ENCODE measurements at regions not wholly inside any gene's neighbourhood (a gene's known extent, or its start where the extent isn't known, plus 50 kb on each side); places are given as distances from the start of the nearest gene placed in this dataset.

- no peak overlapping the region for H3K4ac ChIP-seq (replicated peaks; ENCODE audit: insufficient read length, low read depth, low read length)
- H2AFZ ChIP-seq (ENCODE audit: low read length): no peak overlapping the region
- no peak overlapping the region for H3K56ac ChIP-seq (replicated peaks; ENCODE audit: insufficient read length, low read depth, low read length)
- H3K23me2 ChIP-seq (ENCODE audit: low read depth, low read length): no peaks in the 10 kb centered on the region
- H3K14ac ChIP-seq (ENCODE audit: insufficient read length): no peak overlapping the region
- 91% methylated on average over 4 of the region's 4 CpGs; no CpG with 5 or more reads in 1 of the 2 experiments for WGBS, 2 experiments (ENCODE audit: extremely low coverage in 1 of 2, insufficient coverage in 1 of 2, insufficient read length in 1 of 2, insufficient replicate concordance in 2 of 2, low coverage in 1 of 2, low lambda C conversion rate in 2 of 2, missing lambda C conversion rate in 1 of 2)
- H3K27ac ChIP-seq (ENCODE audit: low read depth, low read length): no peak overlapping the region
- no peaks in the 10 kb centered on the region; a peak in 1 of 7 replicates for H3K27me3 ChIP-seq (replicated peaks in 1 of 4; ENCODE audit: control insufficient read depth in 3 of 4, extremely low read depth in 1 of 4, insufficient read depth in 3 of 4, low read length in 3 of 4)
- CTCF ChIA-PET (ENCODE audit: partially characterized antibody): interaction anchor here (1.6 kb wide), 1 partner anchor 11 kb away, joined by 4 read pairs; no protein-coding TSS in a partner anchor
- no peaks in the 10 kb centered on the region for H3K36me3 ChIP-seq (ENCODE audit: control insufficient read depth in 2 of 4, insufficient read depth in 4 of 4, low read length in 3 of 4)
- H3K9me3 ChIP-seq (ENCODE audit: insufficient read depth in 2 of 2, low read depth in 1 of 2, low read length in 1 of 2): no peaks in the 10 kb centered on the region
- POLR2A ChIA-PET (ENCODE audit: partially characterized antibody): no interaction called here
- no peak for DNase-seq (ENCODE audit: low read depth in 1 of 2, low spot score in 2 of 2)
- no peak overlapping the region for H2AK5ac ChIP-seq (ENCODE audit: low read depth, low read length)
- H3K4me1 ChIP-seq (replicated peaks in 1 of 4; ENCODE audit: control insufficient read depth in 3 of 4, insufficient read depth in 4 of 4, low read length in 3 of 4): no peaks in the 10 kb centered on the region
- H3K79me2 ChIP-seq (ENCODE audit: control insufficient read depth in 1 of 2, insufficient read depth in 2 of 2, low read length in 2 of 2): no peaks in the 10 kb centered on the region
- no peak overlapping the region for H2BK20ac ChIP-seq (ENCODE audit: low read length)
- H3K23ac ChIP-seq (ENCODE audit: insufficient read length): no peak overlapping the region
- no peak overlapping the region for H2BK5ac ChIP-seq (ENCODE audit: low read depth, low read length)
- H4K8ac ChIP-seq (ENCODE audit: extremely low read depth, insufficient read depth, low read length): no peak overlapping the region
- H4K5ac ChIP-seq (ENCODE audit: insufficient read length, low read depth, low read length): no peak overlapping the region
- H2BK120ac ChIP-seq (replicated peaks; ENCODE audit: low read depth, low read length): no peak overlapping the region
- no peak overlapping the region for H2BK15ac ChIP-seq (ENCODE audit: low read length)
- FAIRE-seq: no peak
- no peak overlapping the region for H3K4me3 ChIP-seq (ENCODE audit: extremely low read depth in 1 of 4, insufficient read depth in 2 of 4, low read depth in 3 of 4, low read length in 4 of 4)
- H3K18ac ChIP-seq (ENCODE audit: extremely low read depth, low read length): no peak overlapping the region
- no peak overlapping the region for H4K91ac ChIP-seq (replicated peaks; ENCODE audit: insufficient read length, low read length)
- no peak overlapping the region for H3K9ac ChIP-seq (replicated peaks in 1 of 4; ENCODE audit: extremely low read depth in 1 of 4, low read depth in 3 of 4, low read length in 3 of 4)
- H3K79me1 ChIP-seq (ENCODE audit: low read depth, low read length): no peaks in the 10 kb centered on the region
- H3K4me2 ChIP-seq (ENCODE audit: insufficient read depth in 1 of 2, low read depth in 2 of 2, low read length in 2 of 2): no peak overlapping the region
- no peak overlapping the region for H2BK12ac ChIP-seq (ENCODE audit: low read depth, low read length)
- H4K20me1 ChIP-seq (replicated peaks in 1 of 2; ENCODE audit: control insufficient read depth in 1 of 2, insufficient read depth in 2 of 2, low read length in 2 of 2): no peaks in the 10 kb centered on the region
- TF ChIP-seq POLR2AphosphoS5 (IDR thresholded peaks at IDR 0.05; ENCODE audit: low read depth, low read length) (no peak), KDM1A (IDR thresholded peaks at IDR 0.05; ENCODE audit: borderline replicate concordance, low read length) (no peak), SP4 (IDR thresholded peaks at IDR 0.05; ENCODE audit: low read length) (no peak), FOSL1 (IDR thresholded peaks at IDR 0.05; ENCODE audit: insufficient read depth, low read depth, low read length) (no peak), HDAC2 (IDR thresholded peaks at IDR 0.05; ENCODE audit: borderline replicate concordance in 1 of 2, low read depth in 2 of 2, low read length in 2 of 2) (no peak), SUZ12 (IDR thresholded peaks at IDR 0.05; ENCODE audit: low read length) (no peak), SAP30 (IDR thresholded peaks at IDR 0.05; ENCODE audit: insufficient read depth, insufficient replicate concordance, low read length) (no peak), SP2 (IDR thresholded peaks at IDR 0.05; ENCODE audit: low read length) (no peak), CEBPB (IDR thresholded peaks at IDR 0.05; ENCODE audit: low read depth, low read length) (no peak), NRF1 (IDR thresholded peaks at IDR 0.05; ENCODE audit: low read depth, low read length) (no peak), ATF2 (IDR thresholded peaks at IDR 0.05; ENCODE audit: low read length) (no peak), BRCA1 (IDR thresholded peaks at IDR 0.05; ENCODE audit: low read depth, low read length) (no peak), SIX5 (IDR thresholded peaks at IDR 0.05; ENCODE audit: low read depth, low read length) (no peak)
Measured at GRCh38 chr12:25321772-25322171, 71.0 kb upstream of the KRAS start.

Data from H1 (cell line).